MM.1S (cell line): ENCODE measurements at regions not wholly inside any gene's neighbourhood (a gene's known extent, or its start where the extent isn't known, plus 50 kb on each side); places are given as distances from the start of the nearest gene placed in this dataset.

Experiments
- DNase-seq: peaks from one replicate; pipeline ENCODE4 v3.0.0-alpha.2; 2015
- H2AFZ ChIP-seq: fragments of 300-600 bp; sonication (generic); 2 replicates; pipeline ENCODE4 v1.6.0; 2016; ENCODE audit warnings: antibody characterized with exemption, low read length
- H3F3A ChIP-seq: fragments of 300-600 bp; sonication (generic); 2 replicates; pipeline ENCODE4 v1.6.1; 2016; ENCODE audit warnings: mild to moderate bottlenecking, antibody characterized with exemption, low read length, moderate library complexity, mixed read lengths; ENCODE audit not compliant: insufficient read depth
- H3K27ac ChIP-seq: fragments of 300-600 bp; sonication (generic); 2 replicates; pipeline ENCODE4 v1.5.1; 2016; ENCODE audit warnings: mild to moderate bottlenecking, low read length
- H3K27me3 ChIP-seq: fragments of 300-600 bp; sonication (generic); replicated peaks from 2 replicates; pipeline ENCODE4 v1.6.0; 2016; ENCODE audit warnings: low read length; ENCODE audit not compliant: insufficient read depth
- H3K36me3 ChIP-seq: fragments of 300-600 bp; sonication (generic); replicated peaks from 2 replicates; pipeline ENCODE4 v1.6.1; 2016; ENCODE audit warnings: mild to moderate bottlenecking, low read length, mixed read lengths; ENCODE audit not compliant: insufficient read depth
- H3K4me1 ChIP-seq: fragments of 300-600 bp; sonication (generic); 2 replicates; pipeline ENCODE4 v1.6.1; 2016; ENCODE audit warnings: low read length, mixed read lengths
- H3K4me2 ChIP-seq: fragments of 300-600 bp; sonication (generic); 2 replicates; pipeline ENCODE4 v1.6.0; 2016; ENCODE audit warnings: low read depth, low read length
- H3K4me3 ChIP-seq: fragments of 300-600 bp; sonication (generic); 2 replicates; pipeline ENCODE4 v1.5.1; 2016; ENCODE audit warnings: low read length, mixed read lengths
- H3K79me2 ChIP-seq: fragments of 300-600 bp; sonication (generic); 2 replicates; pipeline ENCODE4 v1.6.1; 2016; ENCODE audit warnings: mixed run types, low read length, mixed read lengths
- H3K9ac ChIP-seq: fragments of 300-600 bp; sonication (generic); 2 replicates; pipeline ENCODE4 v1.6.1; 2016; ENCODE audit warnings: low read length, mixed read lengths
- H3K9me2 ChIP-seq: fragments of 300-600 bp; sonication (generic); replicated peaks from 2 replicates; pipeline ENCODE4 v1.6.1; 2016; ENCODE audit warnings: mild to moderate bottlenecking, low read length, mixed read lengths; ENCODE audit not compliant: insufficient read depth
- H3K9me3 ChIP-seq: fragments of 300-600 bp; sonication (generic); replicated peaks from 2 replicates; pipeline ENCODE4 v1.6.1; 2016; ENCODE audit warnings: mild to moderate bottlenecking, low read length, mixed read lengths; ENCODE audit not compliant: insufficient read depth
- H4K20me1 ChIP-seq: fragments of 300-600 bp; sonication (generic); 2 replicates; pipeline ENCODE4 v1.6.1; 2016; ENCODE audit warnings: mild to moderate bottlenecking, low read length, moderate library complexity, mixed read lengths; ENCODE audit not compliant: insufficient read depth
- CTCF ChIP-seq: fragments of 300-600 bp; sonication (generic); IDR thresholded peaks from 2 replicates; pipeline ENCODE4 v1.5.1; 2016; ENCODE audit warnings: antibody characterized with exemption, low read length, mixed read lengths
- EZH2 ChIP-seq: fragments of 300-600 bp; sonication (generic); optimal IDR thresholded peaks from 2 replicates; pipeline ENCODE3; 2017; ENCODE audit warnings: low read depth, mild to moderate bottlenecking, antibody characterized with exemption, low read length, mixed read lengths
- EZH2phosphoT487 ChIP-seq: fragments of 300-600 bp; sonication (generic); IDR thresholded peaks from 2 replicates; pipeline ENCODE4 v1.6.1; 2018; ENCODE audit warnings: antibody characterized with exemption, low read length

- H3K4me3 ChIP-seq: no peak overlapping the region
- H4K20me1 ChIP-seq: no peaks in the 10 kb centered on the region
- TF ChIP-seq CTCF (no peak), EZH2phosphoT487 (no peak), EZH2 (no peak)
- DNase-seq: no peak
- H3K9me3 ChIP-seq: no peaks in the 10 kb centered on the region
- no peaks in the 10 kb centered on the region for H3K4me1 ChIP-seq
- H3K9me2 ChIP-seq: no peaks in the 10 kb centered on the region
- no peak overlapping the region for H2AFZ ChIP-seq
- H3K27me3 ChIP-seq: no peaks in the 10 kb centered on the region
- H3K36me3 ChIP-seq: no peaks in the 10 kb centered on the region
- H3K27ac ChIP-seq: no peak overlapping the region
- H3F3A ChIP-seq: no peaks in the 10 kb centered on the region
- H3K4me2 ChIP-seq: no peak overlapping the region
- no peak overlapping the region for H3K9ac ChIP-seq
- H3K79me2 ChIP-seq: no peaks in the 10 kb centered on the region
Observed at GRCh38 chr3:31186041-31186440, 291.6 kb upstream of the GADL1 start.

- Histone ChIP-seq H4K20me1 (no peaks in the 10 kb centered on the region), H3K4me2 (no peak overlapping the region), H3K9me3 (no peaks in the 10 kb centered on the region), H3K36me3 (no peaks in the 10 kb centered on the region), H3K27ac (no peak overlapping the region), H3K4me1 (no peaks in the 10 kb centered on the region), H3K79me2 (no peaks in the 10 kb centered on the region), H3K9ac (no peak overlapping the region), H3K9me2 (no peaks in the 10 kb centered on the region), H3K27me3 (no peaks in the 10 kb centered on the region), H3K4me3 (no peak overlapping the region), H3F3A (no peaks in the 10 kb centered on the region), H2AFZ (no peak overlapping the region)
- DNase-seq: no peak
- TF ChIP-seq EZH2phosphoT487 (no peak), CTCF (no peak), EZH2 (no peak)
Observed at GRCh38 chr3:31187380-31187779, 292.9 kb upstream of the GADL1 start.

- Histone ChIP-seq H3F3A (no peaks in the 10 kb centered on the region), H3K4me2 (no peak overlapping the region), H4K20me1 (no peaks in the 10 kb centered on the region), H3K36me3 (no peaks in the 10 kb centered on the region), H3K9me3 (no peaks in the 10 kb centered on the region), H3K79me2 (no peaks in the 10 kb centered on the region), H2AFZ (no peak overlapping the region), H3K27me3 (no peaks in the 10 kb centered on the region), H3K4me1 (no peaks in the 10 kb centered on the region), H3K27ac (no peak overlapping the region), H3K4me3 (no peak overlapping the region), H3K9me2 (no peaks in the 10 kb centered on the region), H3K9ac (no peak overlapping the region)
- TF ChIP-seq EZH2phosphoT487 (no peak), EZH2 (no peak), CTCF (no peak)
- no peak for DNase-seq
Observed at GRCh38 chr3:31188112-31188511, 293.7 kb upstream of the GADL1 start.
